ENCODE measurements at regions not wholly inside any gene's neighbourhood (a gene's known extent, or its start where the extent isn't known, plus 50 kb on each side); places are given as distances from the start of the nearest gene placed in this dataset.
"Not testable (repeated sequence)": the region's sequence is repeated elsewhere in the genome, so short reads cannot be mapped to it uniquely, and the experiment has no call there.

- DNase-seq, result no peak
Measured at GRCh38 chr6:25192590-25193459, 86.3 kb upstream of the CARMIL1 start.

GRCh38 chr6:25193460-25194171 lies 85.6 kb upstream of the CARMIL1 start:
- no peak for DNase-seq

DNA sequence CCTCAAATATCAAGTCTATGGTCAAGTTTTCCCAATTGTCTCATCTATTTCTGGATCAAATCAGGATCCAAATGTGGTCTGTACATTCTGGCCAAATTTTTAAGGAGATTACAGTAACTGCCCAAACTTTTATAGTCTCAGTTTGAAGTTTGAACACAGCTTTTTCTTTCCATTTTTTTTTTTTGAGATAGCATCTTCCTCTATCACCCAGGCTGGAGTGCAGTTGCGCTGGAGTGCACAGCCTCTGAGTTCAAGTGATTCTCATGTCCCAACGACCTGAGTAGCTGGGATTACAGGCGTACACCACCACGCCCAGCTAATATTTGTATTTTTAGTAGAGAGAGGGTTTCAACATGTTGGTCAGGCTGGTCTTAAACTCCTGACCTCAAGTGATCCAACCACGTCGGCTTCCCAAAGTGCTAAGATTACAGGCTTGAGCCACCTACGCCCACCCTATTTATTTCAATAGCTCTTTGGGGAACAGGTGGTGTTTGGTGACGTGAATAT lies 84.9 kb upstream of the CARMIL1 start:
- no peak for DNase-seq

DNA sequence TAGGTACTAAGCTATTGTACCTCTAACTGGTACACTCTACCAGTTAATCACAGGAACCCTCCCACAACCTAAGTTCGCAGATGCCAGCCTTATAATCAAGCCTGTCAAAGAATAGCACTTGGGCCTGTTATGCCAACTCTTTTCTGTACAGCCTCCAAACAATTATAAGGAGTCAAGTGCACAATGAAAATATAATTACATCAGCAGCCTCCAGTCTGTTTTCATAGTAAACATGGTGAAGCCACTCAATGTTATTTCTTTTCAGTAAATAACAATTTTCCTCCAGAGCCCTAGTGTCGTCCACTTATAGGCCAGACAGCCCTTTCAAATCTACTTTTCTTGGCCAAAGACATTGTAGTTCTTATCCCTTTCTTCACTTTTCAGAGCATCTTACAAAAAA lies 82.7 kb upstream of the CARMIL1 start:
- no peak for DNase-seq

GRCh38 chr6:25197111-25197510 lies 82.1 kb upstream of the CARMIL1 start:
- no peak for DNase-seq

- no peak for DNase-seq
Measured at GRCh38 chr6:25199544-25199943, 79.6 kb upstream of the CARMIL1 start.

GRCh38 chr6:25202504-25202903 lies 76.7 kb upstream of the CARMIL1 start:
- DNase-seq, result no peak

DNA sequence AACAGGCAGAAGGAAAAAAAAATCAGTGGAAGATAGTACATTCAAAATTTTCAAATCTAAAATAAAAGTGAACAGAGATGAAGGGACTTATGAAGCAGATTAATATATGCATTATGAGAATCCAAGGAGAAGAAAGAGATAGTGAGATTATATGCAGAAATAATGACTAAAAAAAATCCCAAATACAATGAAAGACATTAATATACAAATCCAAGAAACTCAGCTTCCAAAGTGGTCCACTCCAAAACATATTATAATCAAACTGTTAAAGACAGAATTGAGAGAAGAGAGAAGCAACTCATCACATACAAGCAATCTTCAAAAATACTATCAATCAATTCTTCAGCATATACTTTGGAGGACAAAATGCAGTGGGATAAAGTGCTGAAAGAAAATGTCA lies 73.5 kb upstream of the CARMIL1 start:
- no peak for DNase-seq

DNA sequence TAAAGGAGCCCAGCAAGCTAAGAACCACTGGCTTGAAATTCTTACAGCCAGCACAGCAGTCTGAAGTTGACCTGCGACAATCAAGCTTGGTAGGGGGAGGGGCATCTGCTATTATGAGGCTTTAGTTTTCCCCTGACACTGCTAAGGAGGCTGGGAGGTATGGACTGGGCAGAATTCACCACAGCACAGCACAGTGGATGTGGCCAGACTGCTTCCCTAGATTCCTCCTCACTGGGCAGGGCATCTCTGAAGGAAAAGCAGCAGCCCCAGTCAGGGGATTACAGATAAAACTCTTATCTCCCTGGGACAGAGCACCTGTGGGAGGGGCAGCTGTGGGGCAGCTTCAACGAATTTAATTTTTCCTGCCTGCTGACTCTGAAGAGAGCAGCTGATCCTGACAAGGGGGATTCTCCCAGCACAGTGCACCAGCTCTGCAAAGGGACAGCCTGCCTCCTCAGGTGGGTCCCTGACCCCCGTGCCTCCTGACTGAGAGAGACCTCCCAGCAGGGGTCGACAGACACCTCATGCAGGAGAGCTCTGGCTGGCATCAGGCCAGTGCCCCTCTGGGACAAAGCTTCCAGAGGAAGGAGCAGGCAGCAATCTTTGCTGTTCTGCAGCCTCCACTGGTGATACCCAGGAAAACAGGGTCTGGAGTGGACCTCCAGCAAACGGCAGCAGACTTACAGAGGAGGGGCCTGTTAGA lies 71.6 kb upstream of the CARMIL1 start:
- DNase-seq, result not testable (repeated sequence)

- DNase-seq, result no peak
Measured at GRCh38 chr6:25215881-25216280, 63.3 kb upstream of the CARMIL1 start.

DNA sequence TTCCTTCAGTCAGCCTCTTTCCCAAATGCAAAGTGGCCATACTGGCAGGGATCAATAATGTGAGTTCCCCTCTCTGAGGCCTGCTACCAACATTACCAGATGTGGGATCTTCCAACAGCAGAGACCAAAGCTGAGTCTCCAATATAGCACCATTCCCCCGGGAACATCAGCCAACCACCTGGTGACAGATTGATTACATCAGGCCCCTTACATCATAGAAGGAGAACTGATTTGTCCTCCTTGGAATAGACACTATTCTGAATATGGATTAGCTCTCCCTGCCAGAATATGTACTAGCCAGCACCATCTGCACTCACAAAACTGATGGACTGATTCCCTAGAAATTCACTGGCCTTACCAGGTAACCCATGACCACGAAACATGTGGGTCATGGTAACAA lies 61.9 kb upstream of the CARMIL1 start:
- DNase-seq, result no peak

DNA sequence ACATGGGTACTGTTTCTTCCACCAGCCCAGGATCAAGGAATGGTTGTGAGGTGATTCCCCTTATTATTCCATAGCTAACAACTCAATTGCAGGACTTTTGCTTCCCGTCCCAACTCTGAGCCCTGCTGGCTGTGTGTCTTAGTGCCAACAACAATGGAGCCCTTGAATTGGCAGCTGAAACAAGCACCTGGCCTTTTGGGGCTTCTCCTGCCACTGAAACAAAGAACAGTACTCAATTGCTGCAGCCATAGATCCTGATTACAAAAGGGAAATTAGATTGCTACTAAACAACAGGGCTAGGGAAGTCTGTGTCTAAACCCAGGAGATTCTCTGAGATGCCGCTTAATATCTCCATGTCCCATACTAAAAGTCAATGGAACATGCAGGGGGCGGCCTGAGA lies 61.3 kb upstream of the CARMIL1 start:
- DNase-seq, result no peak

DNA sequence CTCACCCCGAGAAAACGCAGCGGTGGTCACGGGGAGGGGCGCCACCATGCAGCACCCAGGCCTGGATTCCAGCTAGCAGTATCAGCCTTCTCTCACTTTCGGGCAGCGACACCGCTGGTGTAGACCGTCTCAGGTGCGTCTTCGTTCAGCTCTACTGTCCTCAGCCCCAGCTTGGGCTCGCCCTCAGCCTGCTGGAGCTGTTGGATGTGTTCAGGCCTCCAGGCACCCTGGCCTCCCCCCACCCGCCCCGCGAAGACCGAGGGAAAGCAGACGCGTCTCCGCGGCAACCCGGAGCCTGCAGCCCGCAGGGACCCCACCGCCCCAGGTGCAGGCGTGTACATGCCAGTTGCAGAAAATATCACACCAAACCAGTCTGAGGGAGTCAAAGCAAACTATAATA lies 60.8 kb upstream of the CARMIL1 start:
- DNase-seq, result no peak

GRCh38 chr6:25219216-25219916 lies 59.8 kb upstream of the CARMIL1 start:
- DNase-seq, result no peak

- no peak for DNase-seq
Measured at GRCh38 chr6:25219917-25220278, 59.3 kb upstream of the CARMIL1 start.

GRCh38 chr6:25220857-25221256 lies 58.3 kb upstream of the CARMIL1 start:
- DNase-seq, result no peak

DNA sequence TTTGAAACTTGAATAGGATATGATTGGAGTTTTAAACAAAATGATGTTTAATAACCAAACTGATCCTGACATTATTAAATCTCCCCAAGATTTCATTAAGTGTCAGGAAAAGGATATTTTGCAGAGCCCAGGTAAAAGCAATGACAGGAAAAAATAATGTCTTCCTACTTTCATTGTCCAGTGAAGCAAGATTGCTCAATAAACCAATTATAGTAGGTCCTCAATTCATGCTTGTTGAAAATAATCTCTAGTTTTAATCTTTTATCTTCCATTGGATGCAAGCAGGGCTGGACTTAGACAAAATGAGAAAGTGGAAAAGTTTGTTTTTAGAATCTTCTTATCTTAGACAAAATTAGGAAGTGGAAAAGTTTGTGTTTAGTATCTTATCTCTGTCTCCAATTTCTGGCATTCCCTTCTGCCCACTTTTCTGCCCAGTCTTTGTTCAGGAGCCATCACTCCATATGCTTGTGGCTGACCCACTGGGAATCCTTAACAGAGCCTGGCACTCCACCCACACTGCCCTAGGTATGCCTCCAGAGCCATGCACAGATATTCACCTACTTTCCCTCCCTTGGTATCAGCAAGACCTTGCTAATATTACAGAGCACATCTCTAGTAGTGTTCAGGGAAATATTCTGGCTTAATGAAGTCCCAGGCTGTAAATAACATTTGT lies 57.0 kb upstream of the CARMIL1 start:
- DNase-seq, result no peak

- DNase-seq, result peak; percentile 73
Measured at GRCh38 chr6:25223490-25223991, 55.6 kb upstream of the CARMIL1 start.

GRCh38 chr6:25224242-25224641 lies 54.9 kb upstream of the CARMIL1 start:
- no peak for DNase-seq

GRCh38 chr6:25227854-25228253 lies 51.3 kb upstream of the CARMIL1 start:
- no peak for DNase-seq

Data from activated CD8-positive, alpha-beta memory T cell treated with anti-CD3 and anti-CD28 coated beads, Interleukin-2, amount 50 U/mL, for 48 hours (primary cell).